ENCODE measurements at regions not wholly inside any gene's neighbourhood (a gene's known extent, or its start where the extent isn't known, plus 50 kb on each side); places are given as distances from the start of the nearest gene placed in this dataset.

DNA sequence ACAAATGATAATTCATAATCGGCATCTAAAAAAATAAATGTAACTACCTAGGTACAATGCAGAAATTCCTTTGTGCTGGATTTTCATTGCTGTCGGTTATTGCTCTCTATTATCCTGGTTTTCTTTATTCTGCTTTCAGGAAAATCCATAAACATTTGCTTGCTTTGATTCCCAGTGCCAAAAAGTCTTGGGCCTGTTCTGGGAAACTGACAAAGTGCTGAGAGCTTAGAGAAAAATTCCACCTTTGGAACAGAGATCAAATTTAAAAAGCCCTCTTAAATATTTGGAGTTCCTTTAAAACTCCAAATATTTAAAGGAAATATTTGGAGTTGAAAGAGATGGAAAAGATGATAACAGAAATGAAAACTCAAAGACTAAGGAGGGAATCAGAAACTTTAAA lies 87.3 kb upstream of the ZBED5 start:
- TF ChIP-seq, protein P1, sequence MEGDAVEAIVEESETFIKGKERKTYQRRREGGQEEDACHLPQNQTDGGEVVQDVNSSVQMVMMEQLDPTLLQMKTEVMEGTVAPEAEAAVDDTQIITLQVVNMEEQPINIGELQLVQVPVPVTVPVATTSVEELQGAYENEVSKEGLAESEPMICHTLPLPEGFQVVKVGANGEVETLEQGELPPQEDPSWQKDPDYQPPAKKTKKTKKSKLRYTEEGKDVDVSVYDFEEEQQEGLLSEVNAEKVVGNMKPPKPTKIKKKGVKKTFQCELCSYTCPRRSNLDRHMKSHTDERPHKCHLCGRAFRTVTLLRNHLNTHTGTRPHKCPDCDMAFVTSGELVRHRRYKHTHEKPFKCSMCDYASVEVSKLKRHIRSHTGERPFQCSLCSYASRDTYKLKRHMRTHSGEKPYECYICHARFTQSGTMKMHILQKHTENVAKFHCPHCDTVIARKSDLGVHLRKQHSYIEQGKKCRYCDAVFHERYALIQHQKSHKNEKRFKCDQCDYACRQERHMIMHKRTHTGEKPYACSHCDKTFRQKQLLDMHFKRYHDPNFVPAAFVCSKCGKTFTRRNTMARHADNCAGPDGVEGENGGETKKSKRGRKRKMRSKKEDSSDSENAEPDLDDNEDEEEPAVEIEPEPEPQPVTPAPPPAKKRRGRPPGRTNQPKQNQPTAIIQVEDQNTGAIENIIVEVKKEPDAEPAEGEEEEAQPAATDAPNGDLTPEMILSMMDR (conservative IDR thresholded peaks at IDR 0.05): no peak

DNA sequence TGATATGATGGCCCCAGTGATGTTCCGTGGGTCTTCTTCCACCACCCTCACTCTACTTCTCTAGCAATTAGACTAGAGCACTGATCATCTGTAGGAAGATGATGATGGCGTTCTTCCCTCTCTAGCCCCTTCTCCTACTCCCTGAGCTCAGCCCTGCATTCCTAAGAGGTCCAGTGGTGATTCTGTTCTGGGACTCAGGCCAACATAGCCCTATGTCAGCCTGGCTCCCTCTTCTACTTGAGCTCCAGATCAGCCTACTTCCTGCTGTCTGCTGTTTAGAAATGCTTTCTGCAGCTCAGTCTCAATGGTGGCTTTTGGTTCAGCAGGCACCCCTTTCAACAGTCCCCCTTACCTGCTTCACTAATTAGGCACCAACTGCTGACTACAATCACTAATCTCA lies 86.1 kb upstream of the ZBED5 start:
- H3K36me3 Mint-ChIP-seq (ENCODE audit: low read depth): no peaks in the 10 kb centered on the region
- H3K36me3 ChIP-seq (ENCODE audit: control insufficient read depth, insufficient read depth, low read length): no peaks in the 10 kb centered on the region
- TF ChIP-seq, protein P1 (conservative IDR thresholded peaks at IDR 0.05): no peak
- no peak overlapping the region for H3K27ac ChIP-seq (ENCODE audit: low read depth, low read length)
- H3K4me3 Mint-ChIP-seq: no peak overlapping the region
- peaks cover 3% of the 10 kb centered on the region for H3K27me3 Mint-ChIP-seq (ENCODE audit: insufficient read depth)
- DNase-seq: no peak
- H3K4me1 Mint-ChIP-seq: no peaks in the 10 kb centered on the region
- H3K4me1 ChIP-seq (ENCODE audit: control insufficient read depth, insufficient read depth, low read length): no peaks in the 10 kb centered on the region
- no peak overlapping the region for H3K4me3 ChIP-seq (ENCODE audit: low read length)
- H3K9me3 Mint-ChIP-seq: no peaks in the 10 kb centered on the region
- no peaks in the 10 kb centered on the region for H3K27me3 ChIP-seq (ENCODE audit: control insufficient read depth, insufficient read depth, low read length, poor library complexity, severe bottlenecking)
- H3K27ac Mint-ChIP-seq: no peak overlapping the region
- WGBS, 2 experiments (ENCODE audit: insufficient coverage in 1 of 2, insufficient read length in 1 of 2): 87% methylated on average over 2 of the region's 2 CpGs; no CpG with 5 or more reads in 1 of the 2 experiments
- no peaks in the 10 kb centered on the region for H3K9me3 ChIP-seq (ENCODE audit: control insufficient read depth, low read length)
- no peak overlapping the region for H3K9ac ChIP-seq (ENCODE audit: extremely low read depth, low read length, poor library complexity, severe bottlenecking)

More for the DNA sequence above, 87.3 kb upstream of the ZBED5 start:
- Mint-ChIP-seq H3K4me3 (no peak overlapping the region), H3K9me3 (no peaks in the 10 kb centered on the region), H3K36me3 (ENCODE audit: low read depth) (no peaks in the 10 kb centered on the region), H3K27ac (no peak overlapping the region), H3K4me1 (no peaks in the 10 kb centered on the region), H3K27me3 (ENCODE audit: insufficient read depth) (peaks cover 6% of the 10 kb centered on the region)
- no peak overlapping the region for H3K27ac ChIP-seq (ENCODE audit: low read depth, low read length)
- no peaks in the 10 kb centered on the region for H3K4me1 ChIP-seq (ENCODE audit: control insufficient read depth, insufficient read depth, low read length)
- no peak overlapping the region for H3K4me3 ChIP-seq (ENCODE audit: low read length)
- H3K36me3 ChIP-seq (ENCODE audit: control insufficient read depth, insufficient read depth, low read length): no peaks in the 10 kb centered on the region
- H3K9me3 ChIP-seq (ENCODE audit: control insufficient read depth, low read length): no peaks in the 10 kb centered on the region
- H3K27me3 ChIP-seq (ENCODE audit: control insufficient read depth, insufficient read depth, low read length, poor library complexity, severe bottlenecking): no peaks in the 10 kb centered on the region
- no peak overlapping the region for H3K9ac ChIP-seq (ENCODE audit: extremely low read depth, low read length, poor library complexity, severe bottlenecking)
- no peak for DNase-seq
- WGBS, 2 experiments (ENCODE audit: insufficient coverage in 1 of 2, insufficient read length in 1 of 2): 83 to 88% methylated on average over 2 of the region's 2 CpGs

DNA sequence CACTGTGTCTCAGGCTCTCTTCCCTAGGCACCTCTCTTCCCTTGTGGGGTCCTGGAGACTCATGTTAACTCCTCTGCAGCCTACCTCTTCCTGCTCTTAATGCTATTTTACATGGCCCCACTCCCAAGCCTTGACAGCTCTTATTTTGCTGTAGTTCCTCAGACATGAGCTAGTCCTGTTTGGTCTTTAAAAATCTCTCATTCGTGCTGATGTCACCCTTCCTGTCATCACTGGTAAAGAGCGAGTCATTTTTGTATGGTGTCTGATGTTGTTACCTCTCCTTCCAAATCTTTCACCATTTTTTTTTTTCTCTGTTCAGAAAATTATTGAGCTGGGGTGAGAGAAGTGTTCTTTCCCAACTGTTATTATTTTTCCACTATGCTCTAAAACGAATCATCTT lies 84.8 kb upstream of the ZBED5 start:
- Mint-ChIP-seq H3K4me1 (no peaks in the 10 kb centered on the region), H3K27ac (no peak overlapping the region), H3K9me3 (no peaks in the 10 kb centered on the region), H3K27me3 (ENCODE audit: insufficient read depth) (no peaks in the 10 kb centered on the region), H3K36me3 (ENCODE audit: low read depth) (no peaks in the 10 kb centered on the region), H3K4me3 (no peak overlapping the region)
- 88% methylated on average over 3 of the region's 3 CpGs; no CpG with 5 or more reads in 1 of the 2 experiments for WGBS, 2 experiments (ENCODE audit: insufficient coverage in 1 of 2, insufficient read length in 1 of 2)
- TF ChIP-seq, protein P1 (conservative IDR thresholded peaks at IDR 0.05): no peak
- no peak for DNase-seq
- H3K27ac ChIP-seq (ENCODE audit: low read depth, low read length): no peak overlapping the region
- H3K4me3 ChIP-seq (ENCODE audit: low read length): no peak overlapping the region
- H3K9me3 ChIP-seq (ENCODE audit: control insufficient read depth, low read length): no peaks in the 10 kb centered on the region
- H3K36me3 ChIP-seq (ENCODE audit: control insufficient read depth, insufficient read depth, low read length): no peaks in the 10 kb centered on the region
- no peaks in the 10 kb centered on the region for H3K27me3 ChIP-seq (ENCODE audit: control insufficient read depth, insufficient read depth, low read length, poor library complexity, severe bottlenecking)
- H3K4me1 ChIP-seq (ENCODE audit: control insufficient read depth, insufficient read depth, low read length): no peaks in the 10 kb centered on the region
- no peak overlapping the region for H3K9ac ChIP-seq (ENCODE audit: extremely low read depth, low read length, poor library complexity, severe bottlenecking)
